B cell (primary cell): ENCODE measurements at regions not wholly inside any gene's neighbourhood (a gene's known extent, or its start where the extent isn't known, plus 50 kb on each side); places are given as distances from the start of the nearest gene placed in this dataset.

Experiments used
- ATAC-seq: fragments of 200-7000 bp; cut with Tn5 transposase; one replicate; pipeline ENCODE4 v1.10.0; 2021; ENCODE audit warnings: low read depth, mild to moderate bottlenecking, moderate number of reproducible peaks, moderate library complexity
- CTCF ChIA-PET: fragments of 350-600 bp; sonication (Branson Sonifier 250); formaldehyde crosslinking; loops from one replicate; lab custom pipeline; 2021; ENCODE audit warnings: antibody characterized with exemption, inconsistent platforms; lab: Charles Lee
- POLR2A ChIA-PET: fragments of 350-600 bp; sonication (Branson Sonifier 250); formaldehyde crosslinking; loops from one replicate; lab custom pipeline; 2021; ENCODE audit warnings: antibody characterized with exemption; lab: Charles Lee
- DNase-seq: peaks from one replicate; pipeline ENCODE4 v3.0.0; 2013
- H2AFZ ChIP-seq: 2 replicates; pipeline ENCODE4 v1.6.1; 2012; ENCODE audit warnings: mild to moderate bottlenecking, low read depth, low read length; ENCODE audit not compliant: insufficient read depth, poor library complexity, severe bottlenecking
- H3K27ac ChIP-seq, 2 donors: 1 replicate in 1 of 2; 2 replicates in 1 of 2; pipeline ENCODE4 v1.5.1; 2012 to 2013; ENCODE audit warnings: low read length in 2 of 2, mild to moderate bottlenecking in 2 of 2, moderate library complexity in 1 of 2
- H3K27me3 ChIP-seq, 4 experiments: fragments of 200-600 bp in 1 of 4; sonication (generic) in 1 of 4; replicated peaks in 1 of 4; 1 replicate in 2 of 4; 2 replicates in 2 of 4; pipeline versions ENCODE4 v1.6.1 to v1.7.0; 2013 to 2016; ENCODE audit warnings: low read length in 3 of 4, mild to moderate bottlenecking in 2 of 4, mixed read lengths in 1 of 4, moderate library complexity in 1 of 4; ENCODE audit not compliant: insufficient read depth in 4 of 4, control insufficient read depth in 3 of 4; ENCODE audit errors: control extremely low read depth in 1 of 4
- H3K36me3 ChIP-seq, 2 experiments: replicated peaks in 1 of 2; 1 replicate in 1 of 2; 2 replicates in 1 of 2; pipeline versions ENCODE4 v1.6.1 to v1.7.1; 2013; ENCODE audit warnings: low read length in 1 of 2; ENCODE audit not compliant: insufficient read depth in 2 of 2, control insufficient read depth in 1 of 2; ENCODE audit errors: control extremely low read depth in 1 of 2, extremely low read depth in 1 of 2
- H3K4me1 ChIP-seq, 2 donors: fragments of 200-600 bp in 1 of 2; sonication (generic) in 1 of 2; 1 replicate in 1 of 2; 2 replicates in 1 of 2; pipeline versions ENCODE4 v1.5.1 to v1.6.1; 2013 to 2017; ENCODE audit warnings: low read length in 2 of 2; ENCODE audit not compliant: control insufficient read depth in 2 of 2, insufficient read depth in 2 of 2
- H3K4me2 ChIP-seq: replicated peaks from 2 replicates; pipeline ENCODE3; 2012; ENCODE audit warnings: mild to moderate bottlenecking, low read depth, low read length; ENCODE audit not compliant: poor library complexity, severe bottlenecking
- H3K4me3 ChIP-seq, 5 experiments: fragments of 200-600 bp in 1 of 5; sonication (generic) in 1 of 5; 1 replicate in 3 of 5; 2 replicates in 2 of 5; pipeline versions ENCODE4 v1.5.1 to v1.7.0; 2011 to 2016; ENCODE audit warnings: low read length in 4 of 5, mild to moderate bottlenecking in 4 of 5, low read depth in 2 of 5, control low read depth in 1 of 5, moderate library complexity in 1 of 5; ENCODE audit not compliant: insufficient read depth in 1 of 5; ENCODE audit errors: control extremely low read depth in 1 of 5, extremely low read depth in 1 of 5
- H3K79me2 ChIP-seq: fragments of 200-600 bp; sonication (generic); one replicate; pipeline ENCODE4 v1.6.0; 2016; ENCODE audit warnings: low read length; ENCODE audit not compliant: control insufficient read depth, insufficient read depth
- H3K9ac ChIP-seq: fragments of 200-600 bp; sonication (generic); 2 replicates; pipeline ENCODE4 v1.6.1; 2017; ENCODE audit warnings: mild to moderate bottlenecking, low read length, moderate library complexity
- H3K9me3 ChIP-seq, 3 donors: one replicate each; pipeline versions ENCODE4 v1.6.1 to v1.7.1; 2013; ENCODE audit warnings: low read length in 2 of 3; ENCODE audit not compliant: control insufficient read depth in 2 of 3, insufficient read depth in 1 of 3; ENCODE audit errors: control extremely low read depth in 1 of 3
- H4K20me1 ChIP-seq: 2 replicates; pipeline ENCODE4 v1.6.0; 2012; ENCODE audit warnings: mild to moderate bottlenecking, low read length; ENCODE audit not compliant: insufficient read depth, control insufficient read depth, poor library complexity, severe bottlenecking
- H3K27ac Mint-ChIP-seq: one replicate; pipeline ENCODE4 v1.8.0; 2021; ENCODE audit warnings: mixed read lengths
- H3K27me3 Mint-ChIP-seq: one replicate; pipeline ENCODE4 v1.8.0; 2021; ENCODE audit warnings: mixed read lengths
- H3K4me1 Mint-ChIP-seq: one replicate; pipeline ENCODE4 v1.8.0; 2021; ENCODE audit warnings: mixed read lengths
- H3K4me3 Mint-ChIP-seq: one replicate; pipeline ENCODE4 v1.8.0; 2021; ENCODE audit warnings: mixed read lengths
- H3K9me3 Mint-ChIP-seq: one replicate; pipeline ENCODE4 v1.8.0; 2022; ENCODE audit warnings: mixed read lengths; ENCODE audit not compliant: insufficient read depth
- EZH2 ChIP-seq: IDR thresholded peaks from 2 replicates; pipeline ENCODE4 v1.6.1; 2012; ENCODE audit warnings: borderline replicate concordance, low read depth, mild to moderate bottlenecking, moderate library complexity, low read length; ENCODE audit not compliant: insufficient read depth, poor library complexity, severe bottlenecking
- WGBS: methylation state at CpG from one replicate; pipeline ENCODE4 v1.1.5; 2013; ENCODE audit warnings: missing lambda C conversion rate; ENCODE audit not compliant: insufficient coverage; 5-methylcytosine and 5-hydroxymethylcytosine counted together
- intact Hi-C: fragments of 100-400 bp; cut with micrococcal nuclease; formaldehyde crosslinking; loops from one replicate; pipeline ENCODE4 v1.10.0; 2022
- TF ChIP-seq, protein P1 (sequence below): fragments of 200-600 bp; IDR thresholded peaks from one replicate; pipeline ENCODE4 v1.8.0; 2022; ENCODE audit warnings: antibody characterized with exemption, mild to moderate bottlenecking

GRCh38 chr7:51689547-51689946, 372.9 kb upstream of the COBL start:
- Histone ChIP-seq H3K4me3 (no peak overlapping the region), H3K4me1 (no peaks in the 10 kb centered on the region), H3K4me2 (no peak overlapping the region), H2AFZ (no peak overlapping the region), H3K79me2 (no peaks in the 10 kb centered on the region), H3K9ac (no peak overlapping the region), H4K20me1 (no peaks in the 10 kb centered on the region), H3K9me3 (no peaks in the 10 kb centered on the region), H3K27me3 (no peaks in the 10 kb centered on the region), H3K27ac (no peak overlapping the region), H3K36me3 (no peaks in the 10 kb centered on the region)
- no peaks in the 10 kb centered on the region for H3K27me3 Mint-ChIP-seq
- intact Hi-C loops = no loop called here
- no peak overlapping the region for H3K27ac Mint-ChIP-seq
- POLR2A ChIA-PET = no interaction called here
- DNase-seq = no peak
- WGBS = 40% methylated on average over 1 of the region's 3 CpGs
- TF ChIP-seq, protein P1, sequence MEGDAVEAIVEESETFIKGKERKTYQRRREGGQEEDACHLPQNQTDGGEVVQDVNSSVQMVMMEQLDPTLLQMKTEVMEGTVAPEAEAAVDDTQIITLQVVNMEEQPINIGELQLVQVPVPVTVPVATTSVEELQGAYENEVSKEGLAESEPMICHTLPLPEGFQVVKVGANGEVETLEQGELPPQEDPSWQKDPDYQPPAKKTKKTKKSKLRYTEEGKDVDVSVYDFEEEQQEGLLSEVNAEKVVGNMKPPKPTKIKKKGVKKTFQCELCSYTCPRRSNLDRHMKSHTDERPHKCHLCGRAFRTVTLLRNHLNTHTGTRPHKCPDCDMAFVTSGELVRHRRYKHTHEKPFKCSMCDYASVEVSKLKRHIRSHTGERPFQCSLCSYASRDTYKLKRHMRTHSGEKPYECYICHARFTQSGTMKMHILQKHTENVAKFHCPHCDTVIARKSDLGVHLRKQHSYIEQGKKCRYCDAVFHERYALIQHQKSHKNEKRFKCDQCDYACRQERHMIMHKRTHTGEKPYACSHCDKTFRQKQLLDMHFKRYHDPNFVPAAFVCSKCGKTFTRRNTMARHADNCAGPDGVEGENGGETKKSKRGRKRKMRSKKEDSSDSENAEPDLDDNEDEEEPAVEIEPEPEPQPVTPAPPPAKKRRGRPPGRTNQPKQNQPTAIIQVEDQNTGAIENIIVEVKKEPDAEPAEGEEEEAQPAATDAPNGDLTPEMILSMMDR = no peak
- TF ChIP-seq EZH2 = no peak
- H3K4me3 Mint-ChIP-seq = no peak overlapping the region
- H3K4me1 Mint-ChIP-seq = no peaks in the 10 kb centered on the region
- CTCF ChIA-PET = no interaction called here
- H3K9me3 Mint-ChIP-seq = peaks cover 10% of the 10 kb centered on the region
- no peak for ATAC-seq

DNA sequence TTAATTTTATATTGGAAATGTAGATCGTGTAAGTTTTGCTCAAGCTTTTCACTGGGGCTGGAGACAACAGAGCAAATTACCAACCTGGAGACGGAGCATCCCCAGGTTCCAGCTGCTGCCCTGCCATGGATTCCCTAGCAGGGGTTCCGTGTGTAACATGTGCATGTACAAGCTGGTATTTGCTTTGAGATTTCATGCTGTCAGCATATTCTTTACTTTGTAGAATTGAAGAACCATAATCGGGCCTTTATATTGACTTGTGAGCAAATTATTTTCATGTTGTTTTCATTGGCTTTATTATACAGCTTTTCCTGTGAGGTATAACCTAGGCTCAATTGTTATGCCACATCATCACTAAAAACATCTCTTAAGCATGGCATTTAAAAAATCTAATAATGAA, 369.2 kb upstream of the COBL start:
- Histone ChIP-seq H3K36me3 (no peaks in the 10 kb centered on the region), H3K27me3 (no peaks in the 10 kb centered on the region), H3K4me2 (no peak overlapping the region), H3K79me2 (no peaks in the 10 kb centered on the region), H3K4me3 (no peak overlapping the region), H3K4me1 (no peaks in the 10 kb centered on the region), H3K27ac (no peak overlapping the region), H3K9ac (no peak overlapping the region), H3K9me3 (no peaks in the 10 kb centered on the region), H4K20me1 (no peaks in the 10 kb centered on the region), H2AFZ (no peak overlapping the region)
- DNase-seq = no peak
- ChIA-PET POLR2A (no interaction called here), CTCF (no interaction called here)
- intact Hi-C loops = no loop called here
- H3K9me3 Mint-ChIP-seq = peaks cover 11% of the 10 kb centered on the region
- no peak overlapping the region for H3K4me3 Mint-ChIP-seq
- H3K4me1 Mint-ChIP-seq = no peaks in the 10 kb centered on the region
- no peaks in the 10 kb centered on the region for H3K27me3 Mint-ChIP-seq
- WGBS = 95% methylated on average over 2 of the region's 4 CpGs
- TF ChIP-seq, protein P1 = no peak
- no peak for TF ChIP-seq EZH2
- no peak for ATAC-seq
- no peak overlapping the region for H3K27ac Mint-ChIP-seq
